ENCODE measurements at regions not wholly inside any gene's neighbourhood (a gene's known extent, or its start where the extent isn't known, plus 50 kb on each side); places are given as distances from the start of the nearest gene placed in this dataset.

DNA sequence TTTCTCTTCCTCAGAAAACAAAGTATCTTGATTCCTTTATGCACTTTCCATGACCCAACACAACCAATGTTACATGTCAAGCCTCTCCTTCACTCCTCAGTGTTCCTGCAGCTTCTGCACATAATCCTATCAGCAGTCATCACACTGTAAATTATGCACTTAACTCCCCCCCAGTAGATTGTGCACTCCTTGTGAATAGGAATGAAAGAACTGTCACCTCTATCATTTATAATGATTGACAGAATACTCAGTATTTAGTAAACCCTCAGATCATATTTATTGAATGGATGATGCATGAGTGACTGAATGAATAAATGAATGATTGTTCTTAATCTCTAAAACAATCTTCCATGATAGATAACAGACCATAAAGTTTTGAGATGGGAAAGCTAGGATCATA is 253.3 kb downstream of the HS3ST1 start:
- Histone ChIP-seq H3K4me1 (ENCODE audit: control insufficient read depth in 4 of 4, insufficient read depth in 4 of 4, low read length in 3 of 4) (no peaks in the 10 kb centered on the region), H3K27ac (ENCODE audit: low read depth in 1 of 2, low read length in 2 of 2) (no peak overlapping the region), H3K9ac (ENCODE audit: low read depth in 1 of 2, low read length in 2 of 2) (no peak overlapping the region), H3K4me3 (ENCODE audit: low read depth in 1 of 3, low read length in 3 of 3) (no peak overlapping the region), H3K9me3 (ENCODE audit: control insufficient read depth in 4 of 4, low read length in 3 of 4) (no peaks in the 10 kb centered on the region), H3K36me3 (ENCODE audit: control insufficient read depth in 4 of 4, insufficient read depth in 3 of 4, low read depth in 1 of 4, low read length in 3 of 4) (no peaks in the 10 kb centered on the region), H3K27me3 (ENCODE audit: control insufficient read depth in 4 of 4, insufficient read depth in 4 of 4, low read length in 3 of 4) (no peaks in the 10 kb centered on the region)
- TF ChIP-seq SP1 (IDR thresholded peaks at IDR 0.05) (no peak), TAF1 (conservative IDR thresholded peaks at IDR 0.05) (no peak), JUND (IDR thresholded peaks at IDR 0.05) (no peak), NR2F2 (IDR thresholded peaks at IDR 0.05) (no peak), GABPA (IDR thresholded peaks at IDR 0.05 in 1 of 2, conservative IDR thresholded peaks at IDR 0.05 in 1 of 2) (no peak), HNF4G (IDR thresholded peaks at IDR 0.05) (no peak)
- TF ChIP-seq, protein P1, sequence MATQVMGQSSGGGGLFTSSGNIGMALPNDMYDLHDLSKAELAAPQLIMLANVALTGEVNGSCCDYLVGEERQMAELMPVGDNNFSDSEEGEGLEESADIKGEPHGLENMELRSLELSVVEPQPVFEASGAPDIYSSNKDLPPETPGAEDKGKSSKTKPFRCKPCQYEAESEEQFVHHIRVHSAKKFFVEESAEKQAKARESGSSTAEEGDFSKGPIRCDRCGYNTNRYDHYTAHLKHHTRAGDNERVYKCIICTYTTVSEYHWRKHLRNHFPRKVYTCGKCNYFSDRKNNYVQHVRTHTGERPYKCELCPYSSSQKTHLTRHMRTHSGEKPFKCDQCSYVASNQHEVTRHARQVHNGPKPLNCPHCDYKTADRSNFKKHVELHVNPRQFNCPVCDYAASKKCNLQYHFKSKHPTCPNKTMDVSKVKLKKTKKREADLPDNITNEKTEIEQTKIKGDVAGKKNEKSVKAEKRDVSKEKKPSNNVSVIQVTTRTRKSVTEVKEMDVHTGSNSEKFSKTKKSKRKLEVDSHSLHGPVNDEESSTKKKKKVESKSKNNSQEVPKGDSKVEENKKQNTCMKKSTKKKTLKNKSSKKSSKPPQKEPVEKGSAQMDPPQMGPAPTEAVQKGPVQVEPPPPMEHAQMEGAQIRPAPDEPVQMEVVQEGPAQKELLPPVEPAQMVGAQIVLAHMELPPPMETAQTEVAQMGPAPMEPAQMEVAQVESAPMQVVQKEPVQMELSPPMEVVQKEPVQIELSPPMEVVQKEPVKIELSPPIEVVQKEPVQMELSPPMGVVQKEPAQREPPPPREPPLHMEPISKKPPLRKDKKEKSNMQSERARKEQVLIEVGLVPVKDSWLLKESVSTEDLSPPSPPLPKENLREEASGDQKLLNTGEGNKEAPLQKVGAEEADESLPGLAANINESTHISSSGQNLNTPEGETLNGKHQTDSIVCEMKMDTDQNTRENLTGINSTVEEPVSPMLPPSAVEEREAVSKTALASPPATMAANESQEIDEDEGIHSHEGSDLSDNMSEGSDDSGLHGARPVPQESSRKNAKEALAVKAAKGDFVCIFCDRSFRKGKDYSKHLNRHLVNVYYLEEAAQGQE (IDR thresholded peaks at IDR 0.05) = no peak
- DNase-seq (ENCODE audit: low spot score) = no peak

DNA sequence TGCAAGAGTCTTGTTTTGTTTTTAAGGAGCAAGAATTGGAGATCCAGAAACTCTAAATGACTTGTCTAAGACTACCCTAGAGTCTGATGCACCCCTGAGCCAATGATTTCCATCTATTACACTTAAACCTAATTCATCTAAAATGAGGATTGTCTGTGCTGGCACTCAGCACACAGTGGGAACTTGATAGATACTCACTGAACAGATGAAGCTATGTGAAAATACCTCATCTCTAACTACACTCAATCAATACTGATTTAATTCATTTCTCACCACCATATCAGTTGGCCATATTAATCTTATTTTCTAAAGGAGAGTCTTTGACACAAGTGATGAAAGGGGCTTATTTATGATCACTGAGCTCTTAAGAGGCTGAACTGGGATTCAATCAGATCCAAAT is 262.1 kb downstream of the HS3ST1 start:
- no peak for TF ChIP-seq RAD21 (IDR thresholded peaks at IDR 0.05)
- TF ChIP-seq GABPA (IDR thresholded peaks at IDR 0.05 in 1 of 2, conservative IDR thresholded peaks at IDR 0.05 in 1 of 2) = no peak
- no peaks in the 10 kb centered on the region for H3K27me3 ChIP-seq (ENCODE audit: control insufficient read depth in 4 of 4, insufficient read depth in 4 of 4, low read length in 3 of 4)

GRCh38 chr4:11166034-11166433 is 262.7 kb downstream of the HS3ST1 start:
- H3K9me3 ChIP-seq (ENCODE audit: control insufficient read depth in 4 of 4, low read length in 3 of 4) = no peaks in the 10 kb centered on the region
- H3K9ac ChIP-seq (ENCODE audit: low read depth in 1 of 2, low read length in 2 of 2) = no peak overlapping the region
- TF ChIP-seq HNF4G (IDR thresholded peaks at IDR 0.05) = no peak
- no peak for TF ChIP-seq TAF1 (conservative IDR thresholded peaks at IDR 0.05)
- TF ChIP-seq GABPA (IDR thresholded peaks at IDR 0.05 in 1 of 2, conservative IDR thresholded peaks at IDR 0.05 in 1 of 2) = no peak
- TF ChIP-seq SP1 (IDR thresholded peaks at IDR 0.05) = no peak
- TF ChIP-seq, protein P2, sequence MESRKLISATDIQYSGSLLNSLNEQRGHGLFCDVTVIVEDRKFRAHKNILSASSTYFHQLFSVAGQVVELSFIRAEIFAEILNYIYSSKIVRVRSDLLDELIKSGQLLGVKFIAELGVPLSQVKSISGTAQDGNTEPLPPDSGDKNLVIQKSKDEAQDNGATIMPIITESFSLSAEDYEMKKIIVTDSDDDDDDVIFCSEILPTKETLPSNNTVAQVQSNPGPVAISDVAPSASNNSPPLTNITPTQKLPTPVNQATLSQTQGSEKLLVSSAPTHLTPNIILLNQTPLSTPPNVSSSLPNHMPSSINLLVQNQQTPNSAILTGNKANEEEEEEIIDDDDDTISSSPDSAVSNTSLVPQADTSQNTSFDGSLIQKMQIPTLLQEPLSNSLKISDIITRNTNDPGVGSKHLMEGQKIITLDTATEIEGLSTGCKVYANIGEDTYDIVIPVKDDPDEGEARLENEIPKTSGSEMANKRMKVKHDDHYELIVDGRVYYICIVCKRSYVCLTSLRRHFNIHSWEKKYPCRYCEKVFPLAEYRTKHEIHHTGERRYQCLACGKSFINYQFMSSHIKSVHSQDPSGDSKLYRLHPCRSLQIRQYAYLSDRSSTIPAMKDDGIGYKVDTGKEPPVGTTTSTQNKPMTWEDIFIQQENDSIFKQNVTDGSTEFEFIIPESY (IDR thresholded peaks at IDR 0.05) = no peak
- TF ChIP-seq FOXA1 (IDR thresholded peaks at IDR 0.05) = no peak
- no peak for TF ChIP-seq MAX (IDR thresholded peaks at IDR 0.05)
- no peak for TF ChIP-seq RAD21 (IDR thresholded peaks at IDR 0.05)
- 74% methylated on average over 4 of the region's 4 CpGs for WGBS
- no peaks in the 10 kb centered on the region for H3K27me3 ChIP-seq (ENCODE audit: control insufficient read depth in 4 of 4, insufficient read depth in 4 of 4, low read length in 3 of 4)
- H3K27ac ChIP-seq (ENCODE audit: low read depth in 1 of 2, low read length in 2 of 2) = no peak overlapping the region
- no peak for DNase-seq (ENCODE audit: low spot score)
- no peaks in the 10 kb centered on the region for H3K36me3 ChIP-seq (ENCODE audit: control insufficient read depth in 4 of 4, insufficient read depth in 3 of 4, low read depth in 1 of 4, low read length in 3 of 4)
- H3K4me1 ChIP-seq (ENCODE audit: control insufficient read depth in 4 of 4, insufficient read depth in 4 of 4, low read length in 3 of 4) = no peaks in the 10 kb centered on the region
- no peak overlapping the region for H3K4me3 ChIP-seq (ENCODE audit: low read depth in 1 of 3, low read length in 3 of 3)

More for the DNA sequence above, 262.1 kb downstream of the HS3ST1 start:
- Histone ChIP-seq H3K9me3 (ENCODE audit: control insufficient read depth in 4 of 4, low read length in 3 of 4) (no peaks in the 10 kb centered on the region), H3K27ac (ENCODE audit: low read depth in 1 of 2, low read length in 2 of 2) (no peak overlapping the region), H3K4me1 (ENCODE audit: control insufficient read depth in 4 of 4, insufficient read depth in 4 of 4, low read length in 3 of 4) (no peaks in the 10 kb centered on the region), H3K4me3 (ENCODE audit: low read depth in 1 of 3, low read length in 3 of 3) (no peak overlapping the region), H3K36me3 (ENCODE audit: control insufficient read depth in 4 of 4, insufficient read depth in 3 of 4, low read depth in 1 of 4, low read length in 3 of 4) (no peaks in the 10 kb centered on the region), H3K9ac (ENCODE audit: low read depth in 1 of 2, low read length in 2 of 2) (no peak overlapping the region)
- DNase-seq (ENCODE audit: low spot score) = no peak

Data from liver (tissue), 7 donors.